ENCODE measurements at regions not wholly inside any gene's neighbourhood (a gene's known extent, or its start where the extent isn't known, plus 50 kb on each side); places are given as distances from the start of the nearest gene placed in this dataset.

GRCh38 chr20:41853806-41854205, 235.6 kb upstream of the CHD6 start:
- H3K9me3 Mint-ChIP-seq = peaks cover 0 to 4% (median 0%) of the 10 kb centered on the region in 6 donors
- H3K36me3 Mint-ChIP-seq = no peaks in the 10 kb centered on the region
- no peaks in the 10 kb centered on the region for H3K4me1 Mint-ChIP-seq
- H3K4me3 Mint-ChIP-seq = no peak overlapping the region
- DNase-seq = no peak
- peaks cover 3 to 8% (median 7%) of the 10 kb centered on the region in 3 donors for H3K27me3 Mint-ChIP-seq (ENCODE audit: low read depth in 3 of 3)
- no peak overlapping the region for H3K27ac Mint-ChIP-seq

GRCh38 chr20:41848180-41848579, 230.0 kb upstream of the CHD6 start:
- H3K9me3 Mint-ChIP-seq = peaks cover 0 to 7% (median 0%) of the 10 kb centered on the region in 6 donors
- no peak for DNase-seq
- peaks cover 0 to 6% (median 4%) of the 10 kb centered on the region in 3 donors for H3K27me3 Mint-ChIP-seq (ENCODE audit: low read depth in 3 of 3)
- H3K27ac Mint-ChIP-seq = no peak overlapping the region
- H3K36me3 Mint-ChIP-seq = no peaks in the 10 kb centered on the region
- H3K4me3 Mint-ChIP-seq = no peak overlapping the region
- H3K4me1 Mint-ChIP-seq = no peaks in the 10 kb centered on the region

DNA sequence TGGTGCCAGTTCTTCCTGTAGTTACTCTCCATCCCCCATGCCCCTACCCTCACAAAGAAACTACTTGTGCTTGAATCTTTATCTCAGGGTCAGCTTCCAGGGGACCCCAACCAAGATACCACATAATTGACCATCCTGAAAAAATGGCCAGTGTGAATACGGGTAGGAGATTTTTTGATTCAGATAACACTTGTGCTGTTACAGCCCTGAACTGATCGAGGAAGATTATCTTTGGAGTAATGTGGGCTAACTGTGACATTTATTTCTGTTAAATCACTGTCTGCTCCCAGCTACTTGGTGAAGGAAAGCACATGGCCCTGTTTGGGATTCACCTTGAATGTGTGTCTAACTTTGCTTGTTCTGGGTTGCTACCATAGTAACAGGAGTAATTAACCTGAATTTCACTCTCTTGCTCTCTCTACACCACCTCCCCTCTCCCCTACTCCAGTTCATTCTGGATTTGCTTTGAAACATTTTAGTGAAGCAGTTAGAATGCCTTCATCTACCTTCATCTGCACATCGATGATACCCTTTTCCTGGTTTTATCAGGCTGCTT, 219.6 kb upstream of the CHD6 start:
- no peak overlapping the region for H3K4me3 Mint-ChIP-seq
- H3K36me3 Mint-ChIP-seq = no peaks in the 10 kb centered on the region
- H3K4me1 Mint-ChIP-seq = no peaks in the 10 kb centered on the region
- H3K27me3 Mint-ChIP-seq (ENCODE audit: low read depth in 3 of 3) = peaks cover 0 to 9% (median 3%) of the 10 kb centered on the region in 3 donors
- no peak overlapping the region for H3K27ac Mint-ChIP-seq
- DNase-seq = no peak
- H3K9me3 Mint-ChIP-seq = no peaks in the 10 kb centered on the region

GRCh38 chr20:41833739-41834138, 215.6 kb upstream of the CHD6 start:
- H3K27me3 Mint-ChIP-seq (ENCODE audit: low read depth in 3 of 3) = peaks cover 0 to 11% (median 3%) of the 10 kb centered on the region in 3 donors
- H3K9me3 Mint-ChIP-seq = peaks cover 0 to 3% (median 0%) of the 10 kb centered on the region in 6 donors
- no peak for DNase-seq
- H3K4me3 Mint-ChIP-seq = no peak overlapping the region
- H3K4me1 Mint-ChIP-seq = no peaks in the 10 kb centered on the region
- H3K27ac Mint-ChIP-seq = no peak overlapping the region
- H3K36me3 Mint-ChIP-seq = no peaks in the 10 kb centered on the region

- no peak overlapping the region for H3K27ac Mint-ChIP-seq
Observed at GRCh38 chr20:41830702-41831101, 212.5 kb upstream of the CHD6 start.

GRCh38 chr20:41819436-41819835, 201.3 kb upstream of the CHD6 start:
- Mint-ChIP-seq H3K4me3 (no peak overlapping the region), H3K9me3 (peaks cover 0 to 10% (median 0%) of the 10 kb centered on the region in 6 donors)
- no peak for DNase-seq

More at GRCh38 chr20:41830702-41831101, 212.5 kb upstream of the CHD6 start:
- H3K9me3 Mint-ChIP-seq = peaks cover 0 to 3% (median under 1%) of the 10 kb centered on the region in 6 donors
- H3K27me3 Mint-ChIP-seq (ENCODE audit: low read depth in 3 of 3) = peaks cover 0 to 9% (median 3%) of the 10 kb centered on the region in 3 donors
- no peaks in the 10 kb centered on the region for H3K36me3 Mint-ChIP-seq
- no peaks in the 10 kb centered on the region for H3K4me1 Mint-ChIP-seq
- no peak for DNase-seq
- H3K4me3 Mint-ChIP-seq = no peak overlapping the region

DNA sequence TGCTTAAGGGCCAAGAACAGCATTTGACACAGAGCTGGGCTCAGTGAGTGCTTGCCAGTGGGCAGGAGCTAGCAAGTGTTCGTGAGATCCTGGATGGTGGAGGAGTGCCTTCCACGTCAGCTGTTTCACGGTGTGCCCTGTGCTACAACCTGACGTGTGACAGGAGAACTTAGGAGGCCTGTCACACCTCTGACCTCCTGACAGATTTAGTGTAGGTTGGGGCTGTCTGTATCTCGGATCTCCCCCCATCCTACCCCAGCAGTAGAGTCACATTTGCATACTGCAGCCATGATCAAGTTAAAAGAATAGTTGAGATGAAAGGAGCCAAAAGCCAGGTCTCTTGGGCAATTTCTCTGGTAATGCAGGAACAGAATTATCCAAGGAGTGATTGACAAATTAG, 200.8 kb upstream of the CHD6 start:
- Mint-ChIP-seq H3K4me3 (no peak overlapping the region), H3K27me3 (ENCODE audit: low read depth in 3 of 3) (peaks cover 0 to 4% (median 2%) of the 10 kb centered on the region in 3 donors), H3K4me1 (no peaks in the 10 kb centered on the region)

More at GRCh38 chr20:41819436-41819835, 201.3 kb upstream of the CHD6 start:
- no peaks in the 10 kb centered on the region for H3K36me3 Mint-ChIP-seq
- no peak overlapping the region for H3K27ac Mint-ChIP-seq
- H3K4me1 Mint-ChIP-seq = no peaks in the 10 kb centered on the region
- peaks cover 0 to 4% (median 2%) of the 10 kb centered on the region in 3 donors for H3K27me3 Mint-ChIP-seq (ENCODE audit: low read depth in 3 of 3)

DNA sequence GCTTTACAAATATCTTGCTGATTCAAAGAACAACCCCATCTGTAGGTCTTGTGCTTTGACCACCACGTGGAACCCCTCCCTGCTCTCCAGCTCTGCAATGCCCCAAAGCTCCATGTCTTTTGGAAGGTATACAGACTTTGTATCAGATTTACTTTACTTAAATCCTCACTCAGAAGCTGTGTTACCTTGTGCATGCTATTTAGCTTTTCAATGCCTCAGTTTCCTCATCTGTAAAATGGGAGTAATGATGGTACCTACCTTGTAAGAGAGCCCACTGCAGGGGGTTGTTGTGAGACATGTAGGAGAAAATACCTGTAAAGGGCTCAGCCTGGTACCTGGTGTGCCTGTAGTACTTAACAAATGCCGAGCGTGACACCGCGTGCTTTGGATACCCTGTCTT, 200.2 kb upstream of the CHD6 start:
- H3K27ac Mint-ChIP-seq = no peak overlapping the region
- no peak overlapping the region for H3K4me3 Mint-ChIP-seq
- no peaks in the 10 kb centered on the region for H3K36me3 Mint-ChIP-seq
- DNase-seq = no peak
- H3K9me3 Mint-ChIP-seq = peaks cover 0 to 10% (median 0%) of the 10 kb centered on the region in 6 donors
- no peaks in the 10 kb centered on the region for H3K4me1 Mint-ChIP-seq
- peaks cover 0 to 4% (median 2%) of the 10 kb centered on the region in 3 donors for H3K27me3 Mint-ChIP-seq (ENCODE audit: low read depth in 3 of 3)

More for the DNA sequence above, 200.8 kb upstream of the CHD6 start:
- Mint-ChIP-seq H3K9me3 (peaks cover 0 to 10% (median 0%) of the 10 kb centered on the region in 6 donors), H3K36me3 (no peaks in the 10 kb centered on the region), H3K27ac (no peak overlapping the region)
- DNase-seq = no peak

- Mint-ChIP-seq H3K4me1 (no peaks in the 10 kb centered on the region), H3K27ac (no peak overlapping the region), H3K36me3 (no peaks in the 10 kb centered on the region), H3K27me3 (ENCODE audit: low read depth in 3 of 3) (peaks cover 0 to 2% (median 0%) of the 10 kb centered on the region in 3 donors), H3K9me3 (peaks cover 0 to 10% (median 3%) of the 10 kb centered on the region in 6 donors), H3K4me3 (no peak overlapping the region)
- DNase-seq = no peak
Observed at GRCh38 chr20:41811456-41811855, 193.3 kb upstream of the CHD6 start.

DNA sequence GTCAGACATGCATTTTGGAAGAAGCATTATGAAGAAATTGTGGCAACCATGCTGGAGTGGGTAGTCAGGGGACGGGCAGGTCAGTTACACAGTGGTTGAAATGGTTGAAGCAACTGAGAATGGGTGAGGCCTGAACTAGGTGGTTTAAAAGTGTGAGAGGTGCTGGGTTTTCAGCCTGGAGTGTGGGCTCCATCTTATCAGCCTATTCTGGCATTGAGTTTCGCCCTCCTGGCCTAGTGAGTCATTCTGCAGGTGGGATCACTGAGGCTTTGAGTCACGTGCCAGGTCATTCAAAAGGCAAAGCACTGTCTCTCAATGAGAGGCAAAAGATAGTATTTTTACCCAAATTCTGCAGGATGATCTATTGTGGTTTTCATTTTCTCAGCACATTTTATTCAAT, 181.9 kb upstream of the CHD6 start:
- Mint-ChIP-seq H3K36me3 (no peaks in the 10 kb centered on the region), H3K4me1 (no peaks in the 10 kb centered on the region), H3K27me3 (ENCODE audit: low read depth in 3 of 3) (peaks cover 0 to 3% (median 0%) of the 10 kb centered on the region in 3 donors), H3K9me3 (peaks cover 0 to 8% (median 0%) of the 10 kb centered on the region in 6 donors), H3K27ac (no peak overlapping the region), H3K4me3 (no peak overlapping the region)
- DNase-seq = no peak

DNA sequence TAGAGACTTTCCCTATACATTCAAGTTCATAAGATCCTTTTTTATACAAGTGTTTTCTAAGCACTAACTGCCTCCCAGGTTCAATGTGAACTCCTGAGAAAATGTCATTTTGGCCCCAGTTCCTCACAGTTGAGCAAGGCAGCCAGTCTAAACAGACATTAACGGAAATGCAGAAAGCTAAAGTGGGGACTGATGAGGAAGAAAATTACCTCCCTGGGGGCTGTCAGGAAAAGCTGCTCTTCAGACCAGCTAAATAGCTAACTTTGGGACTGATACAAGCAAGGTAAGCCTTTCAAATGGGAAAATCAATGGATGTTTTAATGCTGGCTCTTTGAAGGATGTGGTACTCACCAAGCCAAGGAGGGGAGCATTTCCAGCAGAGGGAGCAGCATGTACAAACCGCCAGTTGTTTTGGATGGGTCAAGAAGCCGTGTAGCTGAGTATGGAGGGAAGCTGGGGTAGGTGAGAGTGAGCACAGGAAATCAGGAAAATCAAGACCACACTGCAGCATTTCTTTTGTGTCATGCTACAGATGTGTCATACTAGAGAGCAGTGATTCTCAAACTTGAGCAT, 180.8 kb upstream of the CHD6 start:
- no peaks in the 10 kb centered on the region for H3K4me1 Mint-ChIP-seq
- peaks cover 0 to 5% (median 0%) of the 10 kb centered on the region in 6 donors for H3K9me3 Mint-ChIP-seq
- no peaks in the 10 kb centered on the region for H3K36me3 Mint-ChIP-seq
- no peak overlapping the region for H3K27ac Mint-ChIP-seq
- H3K27me3 Mint-ChIP-seq (ENCODE audit: low read depth in 3 of 3) = peaks cover 0 to 6% (median 4%) of the 10 kb centered on the region in 3 donors
- no peak for DNase-seq
- H3K4me3 Mint-ChIP-seq = no peak overlapping the region

DNA sequence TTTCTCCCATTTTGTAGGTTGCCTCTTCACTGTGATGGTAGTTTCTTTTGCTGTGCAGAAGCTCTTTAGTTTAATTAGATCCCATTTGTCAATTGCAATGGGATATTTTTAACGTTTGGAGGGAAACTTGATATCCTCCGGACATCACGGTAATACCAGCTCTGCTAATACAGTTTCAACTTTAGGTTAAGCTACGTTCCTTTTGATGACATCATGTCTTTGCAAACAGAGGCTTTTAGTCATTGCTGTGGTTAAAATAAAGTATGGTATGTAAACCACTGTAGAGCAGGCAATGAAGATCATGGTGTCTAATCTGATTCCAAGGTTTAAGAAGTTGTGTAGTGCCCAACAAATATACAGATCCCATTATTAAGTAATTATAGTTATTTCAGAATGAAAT, 168.0 kb upstream of the CHD6 start:
- Mint-ChIP-seq H3K4me1 (no peaks in the 10 kb centered on the region), H3K4me3 (no peak overlapping the region), H3K27me3 (ENCODE audit: low read depth in 3 of 3) (peaks cover 2 to 6% (median 2%) of the 10 kb centered on the region in 3 donors), H3K36me3 (no peaks in the 10 kb centered on the region), H3K27ac (no peak overlapping the region), H3K9me3 (no peaks in the 10 kb centered on the region)
- no peak for DNase-seq

DNA sequence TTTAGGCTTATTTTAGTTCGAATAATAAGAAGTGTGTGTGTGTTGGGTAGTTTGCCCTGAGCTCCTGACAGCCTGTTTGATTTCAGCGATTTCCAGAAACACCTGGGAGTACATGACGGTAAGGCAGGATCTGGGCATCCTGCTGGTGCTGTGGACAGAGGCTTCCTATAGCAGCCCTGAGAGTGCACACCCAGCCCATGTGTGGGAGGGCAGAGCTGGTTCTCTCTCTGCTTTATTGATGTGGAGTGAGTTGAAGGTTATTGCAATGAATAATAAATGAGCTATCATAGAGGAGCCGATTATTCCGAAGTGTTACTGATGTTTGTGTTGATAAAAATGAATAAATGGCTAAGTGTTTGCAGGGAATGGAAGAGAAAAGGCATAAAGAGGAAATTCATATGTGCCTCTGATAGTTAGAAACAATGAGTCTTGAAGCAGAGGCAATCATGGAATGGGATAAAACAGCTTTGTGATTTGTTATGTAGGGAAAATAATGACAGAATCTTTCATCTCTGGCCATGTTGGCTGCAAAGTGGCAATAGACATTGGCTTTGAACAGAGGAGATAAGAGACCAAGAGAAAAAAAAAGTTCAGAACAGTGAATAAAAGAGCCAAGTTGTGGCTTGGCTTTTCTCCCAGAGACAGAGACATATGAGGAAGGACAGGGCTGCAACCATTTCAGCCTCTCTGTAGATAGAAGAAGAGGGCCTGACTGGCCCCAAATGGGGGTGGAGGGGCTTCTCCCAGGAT, 166.2 kb upstream of the CHD6 start:
- Mint-ChIP-seq H3K4me3 (no peak overlapping the region), H3K4me1 (no peaks in the 10 kb centered on the region), H3K36me3 (no peaks in the 10 kb centered on the region), H3K27me3 (ENCODE audit: low read depth in 3 of 3) (peaks cover 0 to 6% (median 2%) of the 10 kb centered on the region in 3 donors), H3K9me3 (no peaks in the 10 kb centered on the region), H3K27ac (no peak overlapping the region)
- DNase-seq = no peak
